ENCODE measurements at regions not wholly inside any gene's neighbourhood (a gene's known extent, or its start where the extent isn't known, plus 50 kb on each side); places are given as distances from the start of the nearest gene placed in this dataset.

DNA sequence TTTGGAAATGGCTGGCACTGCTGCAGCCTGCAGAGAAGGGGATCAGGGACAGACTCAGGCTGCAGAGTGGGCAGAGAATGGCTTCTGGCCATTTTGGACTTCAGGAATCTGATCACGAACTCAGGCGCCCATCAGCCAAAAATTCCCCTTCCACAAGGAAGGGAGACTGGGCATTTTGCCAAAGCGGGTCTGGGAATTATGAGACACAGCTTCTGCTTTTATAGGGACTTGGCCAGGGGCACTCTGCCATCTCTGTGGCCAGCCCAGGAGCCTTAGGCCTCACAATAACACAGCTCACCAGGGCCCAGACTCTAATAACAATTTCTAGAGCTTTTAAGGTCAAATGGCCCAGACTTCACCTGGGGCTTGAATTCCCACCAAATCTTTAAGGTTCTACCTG lies 74.7 kb downstream of the CHST1 start:
- no peak for ATAC-seq
- no peak overlapping the region for H3K9ac ChIP-seq (ENCODE audit: insufficient read depth, low read depth, low read length)
- no peak overlapping the region for H2AFZ ChIP-seq (ENCODE audit: low read length)
- no peaks in the 10 kb centered on the region for H3K36me3 ChIP-seq (replicated peaks in 1 of 2; ENCODE audit: control insufficient read depth in 1 of 2, insufficient read depth in 2 of 2, low read length in 2 of 2)
- H3K4me2 ChIP-seq (ENCODE audit: low read depth, low read length) = no peak overlapping the region
- ChIA-PET CTCF (ENCODE audit: low intra/inter-chr PET ratio, low total read pairs) (no interaction called here), POLR2A (no interaction called here)
- no peak overlapping the region for H3K27ac ChIP-seq (ENCODE audit: extremely low read length, insufficient read depth, low read length)
- peaks cover 0 to 10% of the 10 kb centered on the region in 2 experiments; a peak in 3 of 5 replicates for H3K27me3 ChIP-seq (ENCODE audit: control insufficient read depth in 1 of 2, insufficient read depth in 2 of 2, low read length in 2 of 2)
- BruUV-seq (replicated peaks) = no TSS peak
- no peaks in the 10 kb centered on the region for H3K4me1 ChIP-seq (ENCODE audit: insufficient read depth, low read length)
- no peaks in the 10 kb centered on the region for H3K79me2 ChIP-seq (ENCODE audit: insufficient read depth, low read length)
- no peak for FAIRE-seq
- in situ Hi-C loops (cut with HindIII; ENCODE audit: extremely low pct_ligation_motif_present, low pct_unique_long_range_greater_than_20kb) = no loop called here
- H3K4me3 ChIP-seq (replicated peaks in 1 of 3; ENCODE audit: insufficient read depth in 1 of 3, low read depth in 2 of 3, low read length in 3 of 3) = no peak overlapping the region
- TF ChIP-seq IRF9 (CRISPR knock-in tag; IDR thresholded peaks at IDR 0.05; ENCODE audit: borderline replicate concordance) (no peak), HNRNPUL1 (IDR thresholded peaks at IDR 0.05; ENCODE audit: low read depth, low read length) (no peak), POLR2AphosphoS2 (IDR thresholded peaks at IDR 0.05; ENCODE audit: low read depth, low read length) (no peak)
- intact Hi-C loops (cut with micrococcal nuclease; ENCODE audit: unreplicated experiment) = no loop called here
- no CpG with 5 or more reads among the region's 3 CpGs for WGBS (ENCODE audit: low lambda C conversion rate)
- H3K9me3 ChIP-seq (ENCODE audit: low read length) = no peaks in the 10 kb centered on the region
- no peak for DNase-seq (ENCODE audit: low spot score)
- H4K20me1 ChIP-seq (ENCODE audit: insufficient read depth, low read length) = no peaks in the 10 kb centered on the region

DNA sequence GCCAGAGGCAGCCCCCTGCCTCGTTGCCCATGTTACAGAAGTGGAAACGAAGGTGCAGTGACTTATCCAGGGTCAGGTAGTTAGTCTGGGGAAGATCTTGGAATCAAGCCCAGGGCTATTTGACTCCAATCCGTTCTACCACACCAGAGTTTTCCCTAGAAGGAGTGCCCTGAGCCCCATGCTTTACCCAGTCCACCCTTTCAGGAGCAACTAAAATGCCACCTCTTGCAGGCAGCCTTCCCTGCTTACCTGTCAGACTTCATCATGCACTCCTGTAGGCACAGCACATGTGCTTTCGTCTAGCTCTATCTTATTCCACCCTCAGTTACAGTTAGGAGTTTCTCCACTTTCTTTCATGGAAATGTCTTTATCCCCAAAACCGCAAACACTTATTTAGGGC lies 80.2 kb downstream of the CHST1 start:
- no peak overlapping the region for H3K27ac ChIP-seq (ENCODE audit: extremely low read length, insufficient read depth, low read length)
- CTCF ChIA-PET (ENCODE audit: low intra/inter-chr PET ratio, low total read pairs) = no interaction called here
- intact Hi-C loops (cut with micrococcal nuclease; ENCODE audit: unreplicated experiment) (no loop called here), in situ Hi-C loops (cut with HindIII; ENCODE audit: extremely low pct_ligation_motif_present, low pct_unique_long_range_greater_than_20kb) (no loop called here)
- WGBS (ENCODE audit: low lambda C conversion rate) = 15% methylated on average over 3 of the region's 5 CpGs
- TF ChIP-seq ZBTB1 (CRISPR knock-in tag; IDR thresholded peaks at IDR 0.05; ENCODE audit: borderline replicate concordance) (no peak), TOE1 (CRISPR knock-in tag; IDR thresholded peaks at IDR 0.05) (no peak), ZNF382 (CRISPR knock-in tag; IDR thresholded peaks at IDR 0.05; ENCODE audit: borderline replicate concordance) (no peak), PTBP1 (IDR thresholded peaks at IDR 0.05; ENCODE audit: low read depth, low read length, poor library complexity, severe bottlenecking) (no peak), ARNTL (CRISPR knock-in tag; IDR thresholded peaks at IDR 0.05) (no peak), SUZ12 (IDR thresholded peaks at IDR 0.05; ENCODE audit: low read depth, low read length) (no peak), RNF2 (conservative IDR thresholded peaks at IDR 0.05; ENCODE audit: low read depth) (no peak), THAP7 (CRISPR knock-in tag; IDR thresholded peaks at IDR 0.05) (no peak), ZFY (CRISPR knock-in tag; IDR thresholded peaks at IDR 0.05) (no peak), ATF4 (CRISPR knock-in tag; IDR thresholded peaks at IDR 0.05) (no peak)
- TF ChIP-seq, protein P1, sequence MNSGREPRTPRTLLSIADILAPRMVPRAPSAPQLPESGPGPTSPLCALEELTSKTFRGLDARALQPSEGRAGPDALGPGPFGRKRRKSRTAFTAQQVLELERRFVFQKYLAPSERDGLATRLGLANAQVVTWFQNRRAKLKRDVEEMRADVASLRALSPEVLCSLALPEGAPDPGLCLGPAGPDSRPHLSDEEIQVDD (CRISPR knock-in tag; IDR thresholded peaks at IDR 0.05; ENCODE audit: borderline replicate concordance) = no peak
- H3K4me3 ChIP-seq (replicated peaks in 1 of 3; ENCODE audit: insufficient read depth in 1 of 3, low read depth in 2 of 3, low read length in 3 of 3) = no peak overlapping the region
- H2AFZ ChIP-seq (ENCODE audit: low read length) = no peak overlapping the region
- no peaks in the 10 kb centered on the region for H3K79me2 ChIP-seq (ENCODE audit: insufficient read depth, low read length)
- no TSS peak for BruUV-seq (replicated peaks)
- no peaks in the 10 kb centered on the region for H3K9me3 ChIP-seq (ENCODE audit: low read length)
- no peak overlapping the region for H3K9ac ChIP-seq (ENCODE audit: insufficient read depth, low read depth, low read length)
- DNase-seq (ENCODE audit: low spot score) = no peak
- no peaks in the 10 kb centered on the region; the same call in 1 of the 2 replicates for H4K20me1 ChIP-seq (ENCODE audit: insufficient read depth, low read length)
- H3K36me3 ChIP-seq (replicated peaks in 1 of 2; ENCODE audit: control insufficient read depth in 1 of 2, insufficient read depth in 2 of 2, low read length in 2 of 2) = no peaks in the 10 kb centered on the region
- POLR2A ChIA-PET = no interaction called here
- H3K4me2 ChIP-seq (ENCODE audit: low read depth, low read length) = no peak overlapping the region
- no peaks in the 10 kb centered on the region for H3K4me1 ChIP-seq (ENCODE audit: insufficient read depth, low read length)
- ATAC-seq = no peak
- H3K27me3 ChIP-seq (ENCODE audit: control insufficient read depth in 1 of 2, insufficient read depth in 2 of 2, low read length in 2 of 2) = peaks cover 2 to 6% of the 10 kb centered on the region in 2 experiments; a peak in 3 of 5 replicates
- FAIRE-seq = no peak
